ENCODE measurements at regions not wholly inside any gene's neighbourhood (a gene's known extent, or its start where the extent isn't known, plus 50 kb on each side); places are given as distances from the start of the nearest gene placed in this dataset.

DNA sequence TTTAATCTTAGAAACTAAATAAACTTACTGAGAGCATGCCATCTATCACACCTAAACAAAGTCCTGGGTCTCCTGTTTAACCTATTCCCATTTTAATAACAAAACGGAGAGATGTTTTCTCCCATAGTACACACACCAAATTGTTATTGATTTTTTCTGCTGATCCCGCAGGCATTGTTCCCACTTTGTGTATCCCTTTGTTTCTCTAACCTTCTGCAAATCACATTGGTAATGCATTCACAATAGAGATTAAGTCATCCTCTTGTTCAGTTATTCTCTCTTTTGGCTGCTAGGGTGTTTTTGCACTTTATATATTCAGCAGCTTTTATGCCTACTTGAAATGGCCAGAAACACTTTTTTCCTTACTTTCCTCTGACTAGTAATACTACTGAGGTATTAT lies 1071.9 kb upstream of the CDH2 start:
- Histone ChIP-seq H4K8ac (ENCODE audit: extremely low read depth, insufficient read depth, low read length) (no peak overlapping the region), H4K20me1 (replicated peaks in 1 of 2; ENCODE audit: control insufficient read depth in 1 of 2, insufficient read depth in 2 of 2, low read length in 2 of 2) (no peaks in the 10 kb centered on the region), H2BK12ac (ENCODE audit: low read depth, low read length) (no peak overlapping the region), H4K91ac (replicated peaks; ENCODE audit: insufficient read length, low read length) (no peak overlapping the region), H3K56ac (replicated peaks; ENCODE audit: insufficient read length, low read depth, low read length) (no peak overlapping the region), H3K4ac (replicated peaks; ENCODE audit: insufficient read length, low read depth, low read length) (no peak overlapping the region), H2AFZ (ENCODE audit: low read length) (no peak overlapping the region), H2BK20ac (ENCODE audit: low read length) (no peak overlapping the region), H3K23ac (ENCODE audit: insufficient read length) (no peak overlapping the region), H3K14ac (ENCODE audit: insufficient read length) (no peak overlapping the region), H2BK5ac (ENCODE audit: low read depth, low read length) (no peak overlapping the region), H4K5ac (ENCODE audit: insufficient read length, low read depth, low read length) (no peak overlapping the region), H3K23me2 (ENCODE audit: low read depth, low read length) (no peaks in the 10 kb centered on the region), H2AK5ac (ENCODE audit: low read depth, low read length) (no peak overlapping the region), H3K27ac (ENCODE audit: low read depth, low read length) (no peak overlapping the region), H3K9me3 (ENCODE audit: insufficient read depth in 2 of 2, low read depth in 1 of 2, low read length in 1 of 2) (no peaks in the 10 kb centered on the region), H2BK120ac (replicated peaks; ENCODE audit: low read depth, low read length) (no peak overlapping the region), H3K9ac (replicated peaks in 1 of 4; ENCODE audit: extremely low read depth in 1 of 4, low read depth in 3 of 4, low read length in 3 of 4) (no peak overlapping the region), H3K79me1 (ENCODE audit: low read depth, low read length) (no peaks in the 10 kb centered on the region), H3K4me3 (ENCODE audit: extremely low read depth in 1 of 4, insufficient read depth in 2 of 4, low read depth in 3 of 4, low read length in 4 of 4) (no peak overlapping the region), H3K4me2 (ENCODE audit: insufficient read depth in 1 of 2, low read depth in 2 of 2, low read length in 2 of 2) (no peak overlapping the region), H2BK15ac (ENCODE audit: low read length) (no peak overlapping the region), H3K27me3 (replicated peaks in 1 of 4; ENCODE audit: control insufficient read depth in 3 of 4, extremely low read depth in 1 of 4, insufficient read depth in 3 of 4, low read length in 3 of 4) (no peaks in the 10 kb centered on the region), H3K4me1 (replicated peaks in 1 of 4; ENCODE audit: control insufficient read depth in 3 of 4, insufficient read depth in 4 of 4, low read length in 3 of 4) (peaks cover 0 to 3% (median 0%) of the 10 kb centered on the region in 4 experiments; a peak in 1 of 7 replicates), H3K79me2 (ENCODE audit: control insufficient read depth in 1 of 2, insufficient read depth in 2 of 2, low read length in 2 of 2) (no peaks in the 10 kb centered on the region), H3K36me3 (ENCODE audit: control insufficient read depth in 2 of 4, insufficient read depth in 4 of 4, low read length in 3 of 4) (no peaks in the 10 kb centered on the region), H3K18ac (ENCODE audit: extremely low read depth, low read length) (no peak overlapping the region)
- FAIRE-seq (no peak), DNase-seq (ENCODE audit: low read depth in 1 of 2, low spot score in 2 of 2) (no peak)
- ChIA-PET CTCF (ENCODE audit: partially characterized antibody) (interaction anchor here (0.6 kb wide), 1 partner anchor 95 kb away, joined by 4 read pairs; no protein-coding TSS in a partner anchor), POLR2A (ENCODE audit: partially characterized antibody) (no interaction called here)
- 87% methylated on average over 2 of the region's 2 CpGs; no CpG with 5 or more reads in 1 of the 2 experiments for WGBS, 2 experiments (ENCODE audit: extremely low coverage in 1 of 2, insufficient coverage in 1 of 2, insufficient read length in 1 of 2, insufficient replicate concordance in 2 of 2, low coverage in 1 of 2, low lambda C conversion rate in 2 of 2, missing lambda C conversion rate in 1 of 2)
- no peak for TF ChIP-seq SUZ12 (IDR thresholded peaks at IDR 0.05; ENCODE audit: low read length)
- TF ChIP-seq POLR2AphosphoS5 (IDR thresholded peaks at IDR 0.05; ENCODE audit: low read depth, low read length), result no peak
- no peak for TF ChIP-seq CREB1 (IDR thresholded peaks at IDR 0.05)
- no peak for TF ChIP-seq TCF12 (IDR thresholded peaks at IDR 0.05; ENCODE audit: low read depth, low read length)
- no peak for TF ChIP-seq NRF1 (IDR thresholded peaks at IDR 0.05; ENCODE audit: low read depth, low read length)
